ENCODE measurements at regions not wholly inside any gene's neighbourhood (a gene's known extent, or its start where the extent isn't known, plus 50 kb on each side); places are given as distances from the start of the nearest gene placed in this dataset.

- TF ChIP-seq HDAC2 (IDR thresholded peaks at IDR 0.05) (no peak), CREM (IDR thresholded peaks at IDR 0.05; ENCODE audit: low read depth) (no peak), NKRF (conservative IDR thresholded peaks at IDR 0.05) (no peak), RUNX3 (IDR thresholded peaks at IDR 0.05; ENCODE audit: low read length) (no peak), GABPA (IDR thresholded peaks at IDR 0.05; ENCODE audit: low read depth) (no peak), SIX5 (IDR thresholded peaks at IDR 0.05; ENCODE audit: low read depth, low read length, severe bottlenecking) (no peak), SMARCA5 (IDR thresholded peaks at IDR 0.05) (no peak)
These were observed 73.0 kb upstream of the CYRIA start (continued) for GRCh38 chr2:16738361-16739225.

- no peaks in the 10 kb centered on the region for H3K36me3 ChIP-seq (ENCODE audit: control insufficient read depth in 2 of 2, insufficient read depth in 2 of 2, low read length in 1 of 2)
- no peaks in the 10 kb centered on the region for H3K79me2 ChIP-seq (ENCODE audit: control insufficient read depth, insufficient read depth, low read length)
- FAIRE-seq (no peak), ATAC-seq (no peak), DNase-seq (ENCODE audit: low read depth, low spot score) (no peak)
- in situ Hi-C loops (cut with MboI) (no loop called here), intact Hi-C loops (cut with micrococcal nuclease; ENCODE audit: unreplicated experiment) (no loop called here)
- H3K27ac ChIP-seq (ENCODE audit: control insufficient read depth, insufficient read depth): no peak overlapping the region
- peaks cover 0 to 3% of the 10 kb centered on the region in 2 experiments; a peak in 2 of 4 replicates for H3K27me3 ChIP-seq (replicated peaks in 1 of 2; ENCODE audit: control insufficient read depth in 2 of 2, insufficient read depth in 2 of 2, low read length in 1 of 2)
- H3K4me3 ChIP-seq: no peak overlapping the region
- no peaks in the 10 kb centered on the region for H3K9me3 ChIP-seq (replicated peaks; ENCODE audit: control insufficient read depth, insufficient read depth, low read length)
- SMC1A ChIA-PET (ENCODE audit: uncharacterized antibody, unreplicated experiment): interaction anchor here (1.1 to 2.2 kb wide), 6 partner anchors 11 to 124 kb away, joined by 3 to 6 read pairs (median 4); no protein-coding TSS in a partner anchor
- no peak overlapping the region for H3K9ac ChIP-seq (ENCODE audit: control insufficient read depth, insufficient read depth, low read length)
- TF ChIP-seq JUNB (IDR thresholded peaks at IDR 0.05) (no peak), E4F1 (IDR thresholded peaks at IDR 0.05; ENCODE audit: borderline replicate concordance, partially characterized antibody) (no peak), SP1 (IDR thresholded peaks at IDR 0.05; ENCODE audit: low read depth, low read length) (no peak), SIN3A (IDR thresholded peaks at IDR 0.05; ENCODE audit: low read depth, low read length) (no peak), MAX (IDR thresholded peaks at IDR 0.05; ENCODE audit: low read depth, low read length) (no peak), MEF2B (IDR thresholded peaks at IDR 0.05; ENCODE audit: partially characterized antibody, poor library complexity, severe bottlenecking) (no peak), EGR1 (IDR thresholded peaks at IDR 0.05; ENCODE audit: borderline replicate concordance in 1 of 2, low read depth in 2 of 2, low read length in 2 of 2) (no peak), LARP7 (IDR thresholded peaks at IDR 0.05) (no peak), SREBF2 (IDR thresholded peaks at IDR 0.05; ENCODE audit: low read length) (no peak), PBX3 (IDR thresholded peaks at IDR 0.05; ENCODE audit: insufficient replicate concordance, low read depth, low read length) (no peak), EZH2 (IDR thresholded peaks at IDR 0.05; ENCODE audit: borderline replicate concordance, control insufficient read depth, low read depth, low read length) (no peak)
- CTCF ChIA-PET: interaction anchor here (0.9 to 1.5 kb wide), 4 partner anchors 19 to 158 kb away, joined by 3 to 4 read pairs (median 3); no protein-coding TSS in a partner anchor
- WGBS (ENCODE audit: insufficient coverage, insufficient replicate concordance, low lambda C conversion rate, missing lambda C conversion rate): 0% methylated on average over 1 of the region's 1 CpG
- RAD21 ChIA-PET (ENCODE audit: unreplicated experiment): no interaction called here
- H3K4me1 ChIP-seq (ENCODE audit: control insufficient read depth, insufficient read depth, low read length): no peaks in the 10 kb centered on the region
- POLR2A ChIA-PET: no interaction called here
- H4K20me1 ChIP-seq (ENCODE audit: control insufficient read depth, insufficient read depth): no peaks in the 10 kb centered on the region
- BruUV-seq (replicated peaks): no TSS peak
- no peak overlapping the region for H3K4me2 ChIP-seq (ENCODE audit: control insufficient read depth, insufficient read depth)
- no peak overlapping the region for H2AFZ ChIP-seq (ENCODE audit: control insufficient read depth, low read depth, low read length)
These were observed 72.2 kb upstream of the CYRIA start for GRCh38 chr2:16737812-16738211.
